HG03469 (cell line): ENCODE measurements at regions not wholly inside any gene's neighbourhood (a gene's known extent, or its start where the extent isn't known, plus 50 kb on each side); places are given as distances from the start of the nearest gene placed in this dataset.
A peak's percentile ranks its signal among the peaks of the same experiment; 100 is the strongest.
"Not testable (repeated sequence)": the region's sequence is repeated elsewhere in the genome, so short reads cannot be mapped to it uniquely, and the experiment has no call there.

Source experiments
- ATAC-seq: cut with Tn5 transposase; IDR thresholded peaks from one replicate; pipeline ENCODE4 v1.9.1; 2021; ENCODE audit warnings: mild to moderate bottlenecking, moderate library complexity, moderate number of reproducible peaks; ENCODE audit not compliant: unreplicated experiment

DNA sequence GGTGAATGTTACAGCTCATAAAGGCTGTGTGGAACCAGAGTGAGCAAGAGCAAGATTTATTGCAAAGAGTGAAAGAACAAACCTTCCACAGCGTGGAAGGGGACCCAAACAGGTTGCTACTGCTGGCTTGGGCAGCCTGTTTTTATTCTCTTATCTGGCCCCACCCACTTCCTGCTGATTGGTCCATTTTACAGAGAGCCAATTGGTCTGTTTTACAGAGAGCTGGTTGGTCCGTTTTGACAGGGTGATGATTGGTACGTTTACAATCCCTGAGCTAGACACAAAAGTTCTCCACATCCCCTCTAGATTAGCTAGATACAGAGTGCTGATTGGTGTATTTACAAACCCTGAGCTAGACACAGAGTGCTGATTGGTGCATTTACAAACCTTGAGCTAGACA lies 74.4 kb upstream of the TBC1D5 start:
- not testable (repeated sequence) for ATAC-seq

DNA sequence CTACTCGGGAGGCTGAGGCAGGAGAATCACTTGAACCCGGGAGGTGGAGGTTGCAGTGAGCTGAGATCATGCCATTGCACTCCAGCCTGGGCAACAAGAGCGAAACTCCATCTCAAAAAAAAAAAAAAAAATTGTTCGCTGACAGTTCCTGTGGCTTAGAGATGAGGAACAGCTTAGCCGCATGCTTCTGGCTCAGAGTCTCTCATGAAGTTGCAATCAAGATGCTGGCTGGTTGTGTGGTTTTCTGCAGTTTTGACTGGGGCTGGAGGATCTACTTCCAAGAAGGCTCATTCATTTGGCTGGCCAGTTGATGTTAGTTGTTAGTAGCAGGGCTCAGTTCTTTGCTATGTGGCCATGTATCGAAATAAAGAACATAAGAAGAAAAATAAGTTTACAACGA lies 69.9 kb upstream of the TBC1D5 start:
- not testable (repeated sequence) for ATAC-seq

DNA sequence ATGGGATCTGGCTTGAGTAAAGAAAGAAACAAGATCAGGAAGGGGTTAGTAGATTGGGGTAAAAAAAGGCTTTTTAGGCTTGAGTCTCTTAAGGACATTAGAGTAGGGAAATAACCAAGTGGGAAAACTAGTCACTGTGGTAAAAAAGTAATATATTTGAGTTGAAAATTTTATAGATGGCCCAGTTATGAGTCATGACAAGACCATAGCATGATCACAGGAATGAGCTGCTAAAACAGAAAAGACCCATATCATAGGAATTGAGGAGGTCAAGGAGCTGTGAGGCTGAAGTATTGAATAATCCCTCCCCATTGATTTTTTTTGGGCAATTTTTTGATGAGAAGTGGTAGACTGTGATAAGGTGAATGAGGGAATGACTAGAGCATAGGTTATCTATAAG lies 69.2 kb upstream of the TBC1D5 start:
- ATAC-seq: no peak

DNA sequence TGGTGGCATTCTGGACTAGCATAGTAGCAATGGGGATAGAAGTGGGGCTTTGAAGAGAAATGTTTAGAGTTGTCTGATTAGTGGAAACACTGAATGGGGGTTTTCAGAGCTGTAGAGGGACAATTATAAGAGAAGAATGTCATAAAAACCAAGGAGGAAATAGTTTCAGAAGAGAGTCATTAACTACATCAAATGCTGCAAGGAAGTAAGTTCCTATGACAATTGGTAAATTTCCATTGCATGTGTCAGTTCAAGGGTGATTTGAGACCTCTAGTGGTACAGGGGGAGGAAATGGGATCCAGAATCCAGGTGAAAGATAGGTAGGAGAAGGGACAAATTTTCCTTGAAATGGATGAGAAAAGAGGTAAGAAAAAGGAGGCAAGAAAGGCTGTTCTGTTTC lies 68.3 kb upstream of the TBC1D5 start:
- no peak for ATAC-seq

DNA sequence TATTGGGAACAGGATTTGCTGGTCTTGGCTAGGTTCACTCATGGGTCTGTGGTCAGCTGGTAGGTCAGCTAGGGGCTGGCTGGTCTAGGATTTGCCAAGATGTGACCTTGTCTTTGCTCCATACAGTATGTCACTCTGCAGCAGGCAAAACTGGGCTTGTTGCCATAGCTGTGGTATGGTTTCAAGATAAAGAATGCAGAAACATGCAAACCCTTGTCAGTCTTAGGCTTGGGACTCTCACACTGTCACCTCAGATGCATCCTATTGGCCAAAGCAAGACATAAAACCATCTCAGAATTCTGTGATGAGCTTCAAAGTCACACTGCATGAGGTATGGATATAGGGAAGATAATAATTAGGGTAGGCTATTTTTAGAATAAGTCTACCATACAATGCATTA lies 66.6 kb upstream of the TBC1D5 start:
- ATAC-seq: no peak

DNA sequence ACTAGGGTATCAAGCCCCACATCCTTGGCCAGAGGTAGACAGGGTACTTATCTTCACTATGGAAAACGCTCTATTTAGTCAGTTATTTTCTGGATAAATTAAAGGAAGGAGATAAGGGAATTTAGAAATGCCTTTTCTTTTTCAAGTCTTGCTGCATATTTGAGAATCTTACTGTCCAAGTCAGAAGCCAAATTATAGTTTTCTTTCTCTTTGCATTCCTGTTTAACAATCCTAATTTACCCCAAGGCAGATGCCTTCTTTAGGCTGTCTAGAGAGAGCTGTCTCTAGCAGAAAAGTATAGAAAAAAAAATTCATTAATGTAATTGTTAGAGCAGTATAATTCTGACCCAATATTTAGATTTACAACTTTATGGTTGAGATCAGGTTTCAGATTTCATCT lies 64.4 kb upstream of the TBC1D5 start:
- ATAC-seq: no peak

DNA sequence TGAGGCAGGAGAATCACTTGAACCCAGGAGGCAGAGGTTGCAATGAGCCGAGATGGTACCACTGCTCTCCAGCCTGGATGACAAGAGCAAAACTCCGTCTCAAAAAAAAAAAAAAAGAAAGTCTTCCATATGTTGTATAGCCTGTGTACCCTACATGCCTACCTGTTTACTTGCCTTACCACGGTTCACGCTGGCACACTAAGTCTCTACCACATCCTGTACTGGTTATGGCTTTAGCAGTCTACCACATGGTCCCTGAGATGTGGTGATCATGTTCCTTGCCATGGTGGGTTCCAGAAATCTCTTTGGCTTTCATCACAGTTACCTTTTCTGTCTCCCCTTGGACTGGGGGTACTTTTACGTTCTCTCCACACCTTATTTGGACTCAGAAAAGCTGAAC lies 63.8 kb upstream of the TBC1D5 start:
- ATAC-seq: no peak

DNA sequence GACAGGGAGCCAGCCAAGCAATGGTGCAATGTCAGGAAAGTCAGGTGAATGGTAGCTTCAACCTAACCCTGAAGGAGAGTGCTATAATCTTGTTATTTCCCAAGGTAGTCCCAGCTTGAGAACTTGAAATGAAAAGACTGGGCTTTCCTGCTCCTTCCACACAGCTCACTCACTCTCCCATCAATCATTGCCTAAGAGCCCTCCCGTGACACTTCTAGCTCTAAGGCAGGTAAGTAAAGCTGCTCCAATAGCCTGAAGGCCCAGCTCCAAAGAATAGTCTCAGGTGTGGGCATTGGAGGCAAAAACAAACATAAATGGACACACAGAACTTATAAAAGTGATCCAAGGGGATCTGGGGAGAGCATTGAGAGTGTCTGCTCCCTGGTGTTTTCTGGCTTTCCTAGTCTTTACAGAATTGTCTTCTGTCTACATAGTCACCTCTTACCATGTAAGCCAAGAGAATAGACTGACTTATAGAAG lies 63.1 kb upstream of the TBC1D5 start:
- no peak for ATAC-seq

DNA sequence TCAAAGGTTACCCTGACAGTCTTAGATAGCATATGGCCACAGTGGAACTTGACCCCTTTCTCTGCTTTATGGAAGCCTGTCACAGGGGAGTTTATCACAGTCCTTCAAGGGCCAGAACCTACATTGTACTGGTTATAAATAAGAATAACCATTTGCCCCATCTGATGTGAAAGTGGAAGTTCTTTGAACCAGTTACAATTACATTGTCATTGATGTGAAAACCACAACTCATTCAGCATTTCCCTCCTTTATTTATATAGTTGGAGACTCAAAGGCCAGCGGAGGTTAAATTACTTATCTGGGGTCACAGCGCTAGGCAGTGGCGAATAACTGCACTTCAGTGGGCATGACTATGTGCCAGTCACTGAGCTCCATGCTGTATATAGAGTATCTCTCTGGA lies 60.5 kb upstream of the TBC1D5 start:
- peak; percentile 66 for ATAC-seq

DNA sequence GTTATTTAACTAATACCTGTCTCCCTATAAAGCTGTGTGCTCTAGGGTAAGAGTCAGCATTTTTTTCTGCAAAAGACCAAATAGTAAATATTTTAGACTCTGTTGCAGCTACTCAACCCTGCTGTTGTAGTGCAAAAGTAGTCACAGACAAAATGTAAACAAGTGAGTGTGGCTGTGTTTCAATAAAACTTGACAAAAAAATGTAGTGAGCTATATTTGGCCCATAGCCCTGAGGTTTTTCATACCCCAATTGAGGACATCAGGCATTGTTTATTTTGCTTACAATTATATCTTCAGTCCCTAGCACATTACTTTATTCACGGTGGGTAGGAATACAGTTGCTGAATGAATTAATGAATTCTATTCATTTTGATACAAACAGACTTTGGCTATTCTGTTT lies 58.7 kb upstream of the TBC1D5 start:
- ATAC-seq: no peak

DNA sequence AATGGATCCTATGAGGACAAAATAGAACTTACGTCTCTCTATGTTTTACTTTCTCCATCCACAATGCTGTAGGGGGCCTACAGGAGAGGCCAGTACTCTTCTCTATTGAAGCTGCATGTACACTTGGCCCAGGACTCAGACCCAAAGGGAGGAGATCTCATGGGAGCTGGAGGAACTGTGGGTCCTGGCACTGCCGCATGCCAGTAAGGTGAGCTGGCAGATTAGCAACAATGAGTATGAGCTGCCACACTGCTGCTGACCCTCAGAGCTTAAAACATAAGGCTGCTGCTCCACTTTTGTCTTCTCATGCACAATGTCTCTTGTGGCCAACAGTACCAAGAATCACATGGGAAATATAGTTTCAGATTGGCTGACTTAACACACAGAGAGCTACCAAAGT lies 57.8 kb upstream of the TBC1D5 start:
- no peak for ATAC-seq

DNA sequence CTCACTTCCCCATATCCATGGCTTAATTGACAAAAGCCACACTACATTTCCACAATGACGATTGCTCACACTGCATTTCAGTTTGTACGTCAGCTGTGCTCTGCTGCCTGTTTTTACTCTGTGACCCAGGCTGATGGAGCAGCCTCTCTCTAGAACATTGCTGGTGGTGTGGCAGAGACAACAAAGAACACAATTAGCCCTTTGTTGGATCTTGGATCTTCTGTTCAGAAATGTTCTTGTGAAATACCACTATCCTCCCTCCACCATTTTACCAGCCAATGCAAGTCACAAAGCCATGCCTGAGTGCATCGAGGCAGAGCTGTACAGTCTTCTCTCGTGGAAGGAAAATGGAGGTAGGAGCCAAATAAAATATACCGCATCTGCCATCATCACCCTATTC lies 56.9 kb upstream of the TBC1D5 start:
- no peak for ATAC-seq

DNA sequence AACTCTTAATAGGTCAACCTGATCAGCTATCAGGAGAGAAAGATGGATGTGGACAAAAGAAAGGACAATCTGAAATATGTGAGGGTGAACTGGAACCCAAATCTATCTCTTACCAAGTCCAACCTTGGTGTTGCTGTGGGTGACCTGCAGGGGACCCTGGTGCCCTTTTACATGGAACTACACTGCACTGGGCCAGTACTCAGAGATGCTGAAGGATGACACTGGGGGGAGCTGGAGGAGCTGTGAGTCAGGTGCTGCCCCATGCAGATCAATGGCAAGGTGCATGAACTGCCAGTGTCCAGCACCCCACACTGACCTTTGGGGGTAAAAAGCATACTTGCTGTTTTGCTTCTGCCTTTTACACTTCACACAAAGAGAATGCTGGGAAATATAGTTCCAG lies 55.6 kb upstream of the TBC1D5 start:
- no peak for ATAC-seq

DNA sequence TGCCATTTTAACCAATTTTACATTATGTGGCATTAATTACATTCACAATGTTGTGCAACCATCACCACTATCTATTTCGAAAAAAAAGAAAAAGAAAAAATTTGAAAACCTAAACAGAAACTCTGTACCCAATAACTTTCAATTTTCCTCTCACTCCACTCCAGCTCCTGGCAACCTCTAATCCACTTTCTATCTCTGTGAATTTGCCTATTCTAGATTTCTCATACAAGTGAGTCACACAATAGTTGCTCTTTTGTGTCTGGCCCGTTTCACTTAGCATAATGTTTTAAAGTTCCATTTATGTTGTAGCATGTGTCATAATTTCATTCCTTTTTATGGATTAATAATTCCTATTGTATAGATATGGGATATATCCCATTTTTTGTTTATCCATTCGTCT lies 53.3 kb upstream of the TBC1D5 start:
- no peak for ATAC-seq

DNA sequence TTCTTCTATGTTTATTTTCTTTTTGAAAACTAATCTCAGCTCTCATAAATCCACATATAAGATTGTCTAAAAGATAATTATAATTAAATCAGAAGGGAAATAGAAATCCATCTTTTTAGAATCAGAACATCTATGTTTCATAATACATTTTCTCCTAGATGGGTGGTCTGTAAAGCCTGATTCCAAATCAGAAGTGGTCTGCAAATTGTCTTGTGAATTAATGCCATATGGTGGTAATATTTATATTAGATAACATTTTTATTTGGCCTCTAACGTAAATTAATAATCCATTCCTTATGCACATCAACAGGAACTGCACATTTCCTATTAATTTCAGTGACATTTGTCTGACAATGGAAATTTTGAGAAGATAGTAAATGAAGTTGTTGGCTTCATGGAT lies 52.8 kb upstream of the TBC1D5 start:
- ATAC-seq: no peak

DNA sequence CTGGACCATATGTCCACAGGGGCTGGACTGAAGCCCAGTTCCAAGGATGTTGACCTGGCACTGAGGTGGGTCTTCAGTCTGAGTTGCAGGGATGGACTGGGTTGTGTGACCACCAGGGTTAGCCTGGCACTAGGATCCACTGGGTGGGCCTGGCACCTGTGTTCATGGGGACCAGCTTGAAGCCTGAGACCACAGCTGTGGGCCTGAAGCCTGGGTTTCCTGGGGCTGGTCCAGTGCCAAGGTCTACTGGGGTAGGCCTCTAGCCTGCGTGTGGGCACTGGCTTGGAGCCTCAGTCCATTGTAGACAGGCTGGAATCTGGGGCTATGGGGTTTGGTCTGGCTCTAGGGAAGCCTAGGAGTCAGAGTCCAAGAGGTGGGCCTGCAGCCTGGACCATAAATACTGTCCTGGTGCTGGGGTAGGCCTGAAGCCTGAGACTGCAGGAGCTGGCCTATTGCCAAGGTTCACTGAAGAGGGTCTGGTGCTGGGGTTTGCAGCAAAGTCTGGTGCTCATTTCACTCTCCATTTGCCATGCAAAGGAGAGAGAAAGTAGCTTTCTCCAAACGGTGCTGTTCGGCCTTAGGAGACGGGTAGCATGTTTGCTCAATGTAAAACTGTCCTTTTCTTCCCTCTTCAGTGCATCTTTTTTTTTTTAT lies 51.2 kb upstream of the TBC1D5 start:
- no peak for ATAC-seq
